GM10266 (cell line): ENCODE measurements at regions not wholly inside any gene's neighbourhood (a gene's known extent, or its start where the extent isn't known, plus 50 kb on each side); places are given as distances from the start of the nearest gene placed in this dataset.

ENCODE experiments used
- DNase-seq: peaks from one replicate; pipeline ENCODE4 v3.0.0; 2012; ENCODE audit errors: extremely low spot score
- CTCF ChIP-seq: IDR thresholded peaks from 2 replicates; pipeline ENCODE4 v1.5.1; 2012; ENCODE audit warnings: mild to moderate bottlenecking, low read depth; ENCODE audit not compliant: control insufficient read depth, insufficient read depth; ENCODE audit errors: missing control alignments

- no peak for DNase-seq
- no peak for TF ChIP-seq CTCF
These were observed 59.8 kb upstream of the SEPTIN5 start for GRCh38 chr22:19654338-19654987.

- no peak for TF ChIP-seq CTCF
- DNase-seq, result no peak
These were observed 58.9 kb upstream of the SEPTIN5 start for GRCh38 chr22:19655399-19655798.

GRCh38 chr22:19656541-19657251, 57.6 kb upstream of the SEPTIN5 start:
- TF ChIP-seq CTCF, result no peak
- no peak for DNase-seq

GRCh38 chr22:19657252-19658056, 56.8 kb upstream of the SEPTIN5 start:
- TF ChIP-seq CTCF, result no peak
- no peak for DNase-seq

GRCh38 chr22:19658057-19658966, 56.0 kb upstream of the SEPTIN5 start:
- no peak for TF ChIP-seq CTCF
- DNase-seq, result no peak

GRCh38 chr22:19658967-19659804, 55.1 kb upstream of the SEPTIN5 start:
- no peak for DNase-seq
- TF ChIP-seq CTCF, result no peak
